Retinal pigment epithelial cell (primary cell): ENCODE measurements at regions not wholly inside any gene's neighbourhood (a gene's known extent, or its start where the extent isn't known, plus 50 kb on each side); places are given as distances from the start of the nearest gene placed in this dataset.
A peak's percentile ranks its signal among the peaks of the same experiment; 100 is the strongest.

Source experiments
- DNase-seq: peaks from one replicate; pipeline ENCODE4 v3.0.0-alpha.2; 2010; ENCODE audit warnings: low read depth
- H3K4me3 ChIP-seq: 2 replicates; pipeline ENCODE4 v1.5.1; 2011; ENCODE audit warnings: mild to moderate bottlenecking, low read length, control low read depth, moderate library complexity
- TF ChIP-seq, protein P1 (sequence below): conservative IDR thresholded peaks from 2 replicates; pipeline ENCODE4 v1.5.1; 2011; ENCODE audit warnings: low read depth, low read length, control low read depth, inconsistent platforms

DNA sequence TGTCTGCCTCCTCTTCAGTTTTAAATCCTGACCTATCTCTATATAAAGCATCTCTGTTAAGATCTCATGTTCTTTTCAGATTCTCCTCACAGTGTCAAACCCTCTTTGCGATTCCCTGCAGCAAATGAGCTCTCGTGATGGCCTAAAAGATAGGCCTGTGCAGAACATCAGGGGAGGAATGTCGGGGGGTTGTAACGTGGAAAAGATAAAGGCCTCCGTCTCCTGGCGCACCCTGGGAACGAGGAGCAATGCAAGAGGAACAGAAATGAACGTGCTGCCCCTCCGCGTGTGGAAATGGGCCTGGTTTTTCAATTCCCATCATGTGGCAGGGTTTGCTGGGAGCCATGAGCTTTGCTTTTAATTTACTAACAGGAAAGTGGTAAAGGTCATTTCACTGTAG, 285.0 kb upstream of the TPM1 start:
- TF ChIP-seq, protein P1, sequence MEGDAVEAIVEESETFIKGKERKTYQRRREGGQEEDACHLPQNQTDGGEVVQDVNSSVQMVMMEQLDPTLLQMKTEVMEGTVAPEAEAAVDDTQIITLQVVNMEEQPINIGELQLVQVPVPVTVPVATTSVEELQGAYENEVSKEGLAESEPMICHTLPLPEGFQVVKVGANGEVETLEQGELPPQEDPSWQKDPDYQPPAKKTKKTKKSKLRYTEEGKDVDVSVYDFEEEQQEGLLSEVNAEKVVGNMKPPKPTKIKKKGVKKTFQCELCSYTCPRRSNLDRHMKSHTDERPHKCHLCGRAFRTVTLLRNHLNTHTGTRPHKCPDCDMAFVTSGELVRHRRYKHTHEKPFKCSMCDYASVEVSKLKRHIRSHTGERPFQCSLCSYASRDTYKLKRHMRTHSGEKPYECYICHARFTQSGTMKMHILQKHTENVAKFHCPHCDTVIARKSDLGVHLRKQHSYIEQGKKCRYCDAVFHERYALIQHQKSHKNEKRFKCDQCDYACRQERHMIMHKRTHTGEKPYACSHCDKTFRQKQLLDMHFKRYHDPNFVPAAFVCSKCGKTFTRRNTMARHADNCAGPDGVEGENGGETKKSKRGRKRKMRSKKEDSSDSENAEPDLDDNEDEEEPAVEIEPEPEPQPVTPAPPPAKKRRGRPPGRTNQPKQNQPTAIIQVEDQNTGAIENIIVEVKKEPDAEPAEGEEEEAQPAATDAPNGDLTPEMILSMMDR, result no peak
- H3K4me3 ChIP-seq, result no peak overlapping the region
- DNase-seq, result no peak

DNA sequence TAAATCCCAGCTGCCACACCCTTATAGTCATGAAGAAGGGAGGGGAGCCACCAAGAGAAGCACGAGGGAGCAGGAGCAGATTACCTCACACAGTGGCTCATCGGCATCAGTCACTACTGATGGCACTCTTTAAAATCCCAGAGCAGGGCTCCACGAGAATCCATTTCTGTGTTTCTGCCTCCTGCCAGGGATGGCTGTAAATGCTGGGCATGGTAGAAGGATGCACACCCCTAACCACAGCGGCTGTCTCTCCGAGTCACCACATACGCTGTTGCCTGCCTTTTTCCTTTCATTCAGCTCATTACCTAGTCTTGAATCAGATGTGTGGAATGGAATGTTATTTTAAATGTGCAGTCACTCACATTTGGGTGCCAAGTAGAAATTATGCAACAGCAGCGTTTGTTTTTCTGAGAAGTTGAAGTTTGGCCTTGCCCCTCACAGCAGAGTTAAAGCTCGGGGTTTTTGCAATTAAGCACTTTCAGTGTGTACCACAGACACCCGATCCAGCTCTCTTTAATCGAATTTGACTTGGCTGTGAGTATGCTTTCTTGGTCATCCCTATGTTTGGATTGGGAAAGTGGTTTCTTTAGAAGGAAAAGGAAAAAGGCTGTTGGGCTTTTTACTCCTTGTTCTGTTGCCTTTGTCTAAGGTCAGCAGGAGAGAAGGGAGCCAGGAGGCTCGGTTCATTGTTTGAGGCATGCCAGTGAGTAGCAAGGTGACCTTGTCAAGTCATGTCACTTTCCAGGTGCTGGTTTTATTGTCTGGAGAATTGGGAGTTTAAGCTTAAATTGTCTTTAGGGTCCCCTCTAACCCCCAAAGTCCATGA, 284.2 kb upstream of the TPM1 start:
- TF ChIP-seq, protein P1, result no peak
- peak; percentile 86 for DNase-seq
- H3K4me3 ChIP-seq, result no peak overlapping the region

DNA sequence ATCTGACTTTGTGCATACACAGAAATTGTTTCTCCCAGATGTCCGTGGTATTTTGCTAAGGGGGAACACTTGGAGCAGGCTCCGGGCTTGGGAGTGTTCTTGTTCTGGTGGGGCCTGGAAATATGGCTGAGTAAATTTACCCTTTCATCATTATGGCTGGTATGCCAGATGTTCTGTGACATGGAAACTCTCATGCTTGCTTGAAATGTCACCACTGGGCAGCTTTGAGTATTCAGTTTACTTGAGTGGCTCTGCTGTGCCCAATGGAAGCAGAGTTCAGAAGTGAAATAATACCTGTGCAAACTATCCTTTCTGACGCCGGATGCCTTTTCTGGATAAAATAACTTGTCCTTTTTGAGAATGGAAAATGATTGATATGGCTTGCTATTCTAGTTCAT, 283.6 kb upstream of the TPM1 start:
- TF ChIP-seq, protein P1, result no peak
- no peak overlapping the region for H3K4me3 ChIP-seq
- no peak for DNase-seq

DNA sequence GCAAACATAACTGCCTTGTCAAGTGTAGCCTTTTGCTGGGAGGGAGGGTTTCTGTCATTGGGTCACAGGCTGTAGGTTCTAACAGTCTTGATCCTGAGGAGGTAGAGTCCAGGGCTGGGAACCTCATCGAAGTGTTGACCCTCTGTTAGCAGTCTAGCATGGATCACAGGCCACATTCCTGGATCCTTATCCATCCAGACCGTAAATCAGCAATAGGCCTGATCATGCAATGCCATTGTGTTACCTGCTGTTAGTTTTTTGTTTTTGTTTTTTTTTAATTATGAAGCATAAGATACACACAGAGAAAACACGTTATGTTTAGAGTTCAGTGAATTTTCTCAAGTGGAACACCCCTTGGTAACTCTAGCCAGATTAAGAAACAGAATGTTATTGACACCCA, 282.0 kb upstream of the TPM1 start:
- TF ChIP-seq, protein P1, result no peak
- H3K4me3 ChIP-seq, result no peak overlapping the region
- DNase-seq, result no peak

DNA sequence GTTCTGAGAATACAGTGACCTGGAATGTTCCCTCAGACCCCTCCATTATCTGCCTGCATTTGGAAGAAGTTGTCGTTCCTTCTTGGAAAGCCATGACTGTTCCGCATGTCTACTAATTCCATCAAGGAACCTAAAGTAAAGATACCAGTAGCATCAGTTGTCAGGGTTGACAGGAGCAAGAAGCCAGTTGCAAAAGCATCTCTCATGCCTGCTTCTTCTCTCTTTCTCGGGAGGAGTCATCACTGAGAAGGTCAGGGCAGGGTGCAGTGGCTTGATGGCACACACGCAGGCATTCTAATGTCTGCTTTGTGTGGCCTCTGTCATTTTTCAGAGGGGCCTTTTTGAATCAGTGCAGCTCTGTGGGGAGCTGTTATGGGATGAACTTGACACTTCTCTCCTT, 276.6 kb upstream of the TPM1 start:
- no peak overlapping the region for H3K4me3 ChIP-seq
- DNase-seq, result no peak
- TF ChIP-seq, protein P1, result no peak

DNA sequence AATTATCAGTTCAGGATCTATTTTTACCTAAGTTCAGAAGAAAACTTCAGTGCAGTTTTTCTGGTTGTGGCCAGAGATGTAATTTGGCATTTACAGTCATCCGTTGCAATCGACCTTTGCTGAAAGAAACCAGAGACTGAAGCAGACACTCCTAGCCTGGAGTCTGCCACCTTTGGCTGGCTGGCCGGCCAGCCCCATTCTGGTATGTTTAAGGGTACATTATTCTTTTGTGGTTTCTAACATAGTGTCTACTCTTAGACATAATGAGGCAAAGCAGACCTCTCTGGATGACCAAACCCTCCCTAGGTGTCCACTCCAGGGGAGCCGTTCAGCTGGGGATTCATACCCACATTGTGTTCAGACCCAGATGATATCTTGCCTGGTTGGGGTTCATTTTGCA, 275.9 kb upstream of the TPM1 start:
- DNase-seq, result no peak
- TF ChIP-seq, protein P1, result no peak
- H3K4me3 ChIP-seq, result no peak overlapping the region

DNA sequence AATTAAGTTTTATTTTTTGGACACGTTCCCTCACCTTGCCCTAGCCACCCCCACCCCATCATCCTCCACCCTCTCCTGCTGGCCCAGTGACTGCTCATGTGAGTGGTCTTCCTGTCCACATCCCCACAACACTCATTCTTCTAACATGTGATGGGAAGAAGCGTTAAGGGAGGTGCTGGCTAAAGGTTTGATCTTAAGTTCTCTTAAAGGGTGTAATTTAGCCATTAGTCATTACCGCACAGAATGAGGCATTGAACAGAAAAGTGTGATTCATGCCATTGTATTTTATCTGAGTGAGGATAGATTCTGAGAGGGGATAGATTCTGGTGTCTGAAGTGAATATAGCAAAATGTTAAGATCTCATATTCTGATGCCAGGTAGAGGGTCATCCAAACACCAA, 272.9 kb upstream of the TPM1 start:
- no peak overlapping the region for H3K4me3 ChIP-seq
- TF ChIP-seq, protein P1, result no peak
- no peak for DNase-seq
